Head of caudate nucleus (tissue), 42 donors: ENCODE measurements at regions not wholly inside any gene's neighbourhood (a gene's known extent, or its start where the extent isn't known, plus 50 kb on each side); places are given as distances from the start of the nearest gene placed in this dataset.

Experiments
- DNase-seq, 42 donors: peaks; one replicate each; pipeline versions ENCODE4 v3.0.0 to v3.0.0-alpha.2; 2020 to 2021; ENCODE audit warnings: mixed read lengths in 7 of 42
- intact Hi-C: fragments of 100-400 bp; cut with DNase I; formaldehyde crosslinking; loops from one replicate; pipeline ENCODE4 v1.15.0; 2022

DNA sequence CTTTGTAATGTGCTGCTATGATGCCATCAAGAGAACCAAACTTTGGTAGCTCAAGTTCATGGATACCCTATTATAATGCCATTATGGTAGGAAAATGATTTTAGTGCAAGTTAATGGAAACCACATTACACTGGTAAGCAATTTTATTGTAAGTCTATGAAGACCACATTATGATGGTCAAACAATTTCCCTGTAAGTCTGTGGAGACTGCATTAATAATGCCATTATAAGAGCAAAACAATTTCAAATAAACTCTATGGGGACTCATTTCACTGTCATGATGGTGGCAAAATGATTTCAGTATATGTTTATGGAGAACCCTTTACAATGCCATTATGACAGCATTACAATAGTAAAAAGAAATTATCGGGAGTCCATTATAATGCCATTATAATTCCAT is 602.0 kb upstream of the MEF2C start:
- DNase-seq: no peak

DNA sequence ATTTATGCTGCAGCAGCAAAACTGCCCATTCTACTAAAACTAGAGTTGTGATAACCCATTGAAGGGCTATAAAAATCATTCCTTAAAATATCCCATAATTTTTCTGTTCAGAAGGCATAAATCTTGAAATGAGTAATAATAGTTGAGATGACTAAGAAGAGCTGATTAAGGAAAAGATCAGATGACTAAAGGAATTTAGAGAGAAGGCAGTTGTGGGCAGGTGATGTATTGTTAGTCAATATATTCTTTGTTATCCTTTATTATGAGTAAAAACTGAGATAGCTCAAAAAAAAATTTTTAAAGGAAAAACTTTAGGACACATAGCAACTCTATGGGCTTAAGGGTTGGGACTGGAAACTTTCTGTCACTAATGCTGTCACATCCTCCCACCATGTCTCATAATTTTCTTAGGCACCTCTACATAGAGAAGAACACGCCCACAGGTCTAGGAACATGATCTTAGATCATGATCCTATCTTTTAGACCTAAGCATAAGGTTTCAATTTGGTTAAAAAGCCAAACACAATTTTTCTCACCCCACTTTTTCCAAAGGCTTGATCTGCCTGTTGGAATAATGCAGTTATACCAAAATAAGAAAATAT is 597.5 kb upstream of the MEF2C start:
- intact Hi-C loops: no loop called here
- peak in 6 of 42 donors; percentile 5 to 55 (median 18) for DNase-seq

More for the DNA sequence above, 602.0 kb upstream of the MEF2C start:
- intact Hi-C loops: no loop called here

DNA sequence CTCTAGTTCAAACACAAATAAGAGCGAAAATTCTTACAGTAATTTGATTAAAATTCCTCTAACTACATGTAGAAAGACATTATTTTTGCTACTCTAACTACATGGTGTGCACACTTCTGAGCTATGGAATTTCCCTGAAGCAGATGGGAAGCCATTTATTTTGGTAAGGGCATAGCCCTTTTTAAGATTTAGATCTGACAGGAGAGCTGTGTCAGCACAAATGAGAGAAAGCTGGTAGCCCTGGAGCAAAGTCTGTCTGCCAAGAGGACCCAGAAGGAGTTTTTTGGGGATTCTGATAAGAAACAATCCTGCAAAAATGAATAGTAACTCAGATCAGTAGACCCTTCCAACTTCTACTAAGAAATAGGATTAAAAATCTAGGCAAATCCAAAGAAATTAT is 595.9 kb upstream of the MEF2C start:
- DNase-seq: no peak
- intact Hi-C loops: no loop called here

DNA sequence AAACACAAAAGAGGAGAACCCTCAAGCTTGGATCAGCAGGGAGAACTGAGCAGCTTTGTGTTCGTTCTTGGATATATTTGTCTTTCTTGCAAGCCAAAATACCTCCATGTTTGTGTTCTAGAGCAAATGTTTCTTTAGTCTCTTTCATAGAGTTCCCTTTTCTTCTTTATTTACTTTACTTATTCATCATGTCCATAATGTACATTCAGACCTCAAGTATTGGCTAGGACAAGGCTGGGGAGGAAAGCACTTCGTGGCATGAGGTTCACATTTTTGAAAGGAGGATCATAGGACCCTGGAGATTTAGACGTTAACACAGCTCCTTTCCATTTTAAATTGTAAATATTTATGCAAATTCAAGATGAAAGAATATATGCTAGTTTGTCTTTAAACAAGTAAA is 590.2 kb upstream of the MEF2C start:
- intact Hi-C loops: no loop called here
- DNase-seq: no peak

DNA sequence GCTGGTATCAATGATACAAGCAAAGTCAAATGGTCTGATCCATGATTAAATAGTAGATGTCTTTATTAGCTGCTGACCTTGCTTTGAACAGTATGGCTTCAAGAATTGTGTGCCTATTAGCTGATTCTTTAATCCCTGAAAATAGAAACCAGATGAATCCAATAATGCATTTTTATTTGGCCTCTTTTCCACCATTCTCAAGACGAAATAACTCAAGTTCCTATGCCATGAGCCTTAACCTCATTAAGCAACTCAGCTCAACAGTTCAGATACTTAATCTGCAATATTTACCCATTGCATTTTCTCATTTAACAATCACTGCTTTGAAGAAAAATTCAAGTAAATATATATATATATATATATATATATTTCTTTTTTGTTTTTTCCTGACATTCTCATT is 588.6 kb upstream of the MEF2C start:
- DNase-seq: no peak
- intact Hi-C loops: no loop called here

DNA sequence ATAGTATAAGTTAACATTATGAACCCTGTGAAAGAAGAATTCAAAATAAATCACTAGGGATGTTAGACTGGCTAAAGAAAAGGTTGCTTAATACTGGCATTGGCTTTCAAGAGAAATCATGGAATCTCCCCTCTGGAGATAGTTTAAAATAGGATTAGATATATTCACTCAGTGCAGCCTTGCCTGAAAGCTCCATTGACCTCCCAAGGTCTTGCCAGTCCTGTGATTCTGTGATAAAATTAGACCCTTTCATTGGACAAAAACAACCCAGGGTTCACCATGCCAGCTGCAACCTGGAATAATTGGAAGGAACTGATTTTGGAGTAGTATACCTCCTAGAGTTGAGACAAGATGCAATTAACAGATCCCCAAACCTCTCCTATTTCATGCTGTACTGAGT is 588.1 kb upstream of the MEF2C start:
- intact Hi-C loops: no loop called here

DNA sequence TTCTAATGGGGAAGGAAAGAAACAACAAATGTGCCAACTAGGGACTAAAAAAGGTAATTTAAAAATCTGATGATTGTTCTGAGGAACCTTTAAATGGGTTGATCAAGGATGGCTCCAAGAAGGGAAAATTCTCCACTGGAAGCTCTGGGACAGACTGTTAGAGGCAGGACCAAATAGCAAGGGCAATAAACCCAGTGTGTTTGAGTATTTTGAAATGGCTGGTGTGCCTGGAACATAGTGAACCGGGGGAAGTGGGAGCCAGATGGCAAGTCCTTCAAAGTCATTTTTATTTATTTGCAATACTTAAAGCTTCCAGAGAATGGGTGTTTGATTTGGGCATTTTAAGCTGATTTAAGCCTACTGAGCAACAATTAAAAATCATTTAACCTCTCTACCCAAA is 587.7 kb upstream of the MEF2C start:
- intact Hi-C loops: no loop called here
- no peak for DNase-seq

More for the DNA sequence above, 588.1 kb upstream of the MEF2C start:
- no peak for DNase-seq

DNA sequence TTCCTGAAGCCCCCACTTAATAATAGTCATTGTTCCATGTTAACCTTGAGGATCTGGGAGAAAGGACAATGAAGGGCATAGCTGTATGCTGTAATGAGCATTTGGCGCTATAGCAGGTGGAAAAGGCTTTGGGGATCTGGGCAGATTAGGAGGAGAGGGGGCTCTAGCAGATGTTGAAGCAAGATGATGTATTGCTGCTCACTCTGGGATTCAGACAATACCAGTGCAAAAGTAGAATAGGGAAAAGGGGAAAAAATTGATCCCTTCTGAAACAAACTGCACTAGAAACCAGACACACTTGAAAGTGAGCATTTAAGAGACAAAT is 575.3 kb upstream of the MEF2C start:
- intact Hi-C loops: no loop called here
- DNase-seq: no peak

DNA sequence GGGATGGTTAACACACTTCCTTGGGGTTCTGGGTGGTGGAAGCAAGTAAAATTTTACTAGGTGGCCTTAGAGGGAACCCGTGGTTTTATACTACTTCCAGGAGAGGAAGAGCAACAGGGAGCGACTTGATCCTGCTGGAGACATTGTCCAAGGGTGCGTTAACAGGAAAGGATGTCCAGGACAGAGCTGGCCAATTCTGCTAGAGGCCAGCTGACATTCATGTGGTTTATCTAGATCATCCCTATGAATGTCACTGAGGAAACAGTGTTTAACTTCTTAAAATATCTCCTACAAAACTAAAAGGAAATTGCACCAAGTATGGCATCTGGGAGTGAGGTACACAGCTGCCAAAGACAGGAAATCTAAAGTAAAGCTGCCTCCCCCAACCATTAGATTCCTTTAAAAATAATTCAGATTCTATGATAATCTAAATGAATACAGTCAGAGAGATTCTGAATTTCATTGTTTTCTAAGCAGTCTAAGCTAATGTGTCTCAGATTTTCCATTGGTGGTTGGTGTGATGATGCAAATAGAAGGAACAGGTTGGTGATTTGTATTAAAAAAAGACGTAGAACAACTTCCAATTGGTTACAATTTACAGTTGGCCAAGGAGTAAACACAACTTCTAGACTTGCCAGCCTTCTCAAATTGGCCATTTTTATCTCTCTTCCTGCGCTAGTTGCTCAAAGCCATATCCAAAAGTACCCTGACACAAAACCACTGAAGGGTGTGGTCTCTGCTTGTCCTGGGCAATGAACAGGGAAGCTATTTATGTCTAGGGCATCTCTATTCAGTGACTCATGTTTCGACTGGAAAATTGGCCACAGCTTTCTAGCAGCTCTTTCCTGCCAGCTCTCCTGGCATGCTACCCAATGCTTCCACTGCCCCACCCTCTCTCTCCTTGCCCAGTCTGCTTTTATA is 574.7 kb upstream of the MEF2C start:
- intact Hi-C loops: no loop called here
- DNase-seq: peak in 12 of 42 donors; percentile 6 to 71 (median 16)

DNA sequence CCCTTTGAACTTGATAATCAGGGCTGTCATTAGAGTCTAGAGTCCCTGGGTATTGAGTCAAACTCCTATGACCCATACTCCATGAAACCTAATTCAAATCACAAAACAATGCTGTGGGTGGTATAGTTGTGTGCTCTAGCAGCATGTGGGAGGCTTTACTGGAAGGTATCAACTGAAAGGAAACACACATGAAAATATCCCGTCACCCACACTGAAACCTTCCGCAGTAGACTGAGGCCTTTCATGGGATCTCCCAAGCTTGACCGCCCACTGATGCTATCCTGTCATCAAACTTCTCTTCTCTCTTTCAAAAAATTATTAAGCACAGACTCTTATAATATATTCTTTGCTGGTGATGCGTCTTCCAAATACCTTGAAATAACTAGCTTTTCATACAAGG is 569.1 kb upstream of the MEF2C start:
- no peak for DNase-seq
- intact Hi-C loops: no loop called here

DNA sequence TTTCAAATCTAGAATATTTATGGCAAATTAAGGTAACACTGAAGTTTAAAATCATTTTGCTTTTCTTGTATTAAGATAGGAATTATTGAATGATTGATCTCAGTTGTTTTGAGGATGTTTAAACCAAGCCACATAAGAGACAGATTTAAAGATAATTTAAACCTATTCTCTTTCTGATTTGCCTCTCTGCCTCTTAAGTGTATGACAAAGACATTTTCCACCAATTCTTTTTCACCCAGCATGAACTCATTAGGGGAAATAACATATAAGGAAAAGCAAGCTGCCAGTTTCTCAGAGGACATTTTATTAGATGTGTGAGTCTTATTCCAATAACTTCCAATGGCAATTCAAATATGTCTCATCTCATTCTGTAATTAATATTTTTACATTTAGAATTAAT is 568.3 kb upstream of the MEF2C start:
- intact Hi-C loops: no loop called here
- DNase-seq: no peak

DNA sequence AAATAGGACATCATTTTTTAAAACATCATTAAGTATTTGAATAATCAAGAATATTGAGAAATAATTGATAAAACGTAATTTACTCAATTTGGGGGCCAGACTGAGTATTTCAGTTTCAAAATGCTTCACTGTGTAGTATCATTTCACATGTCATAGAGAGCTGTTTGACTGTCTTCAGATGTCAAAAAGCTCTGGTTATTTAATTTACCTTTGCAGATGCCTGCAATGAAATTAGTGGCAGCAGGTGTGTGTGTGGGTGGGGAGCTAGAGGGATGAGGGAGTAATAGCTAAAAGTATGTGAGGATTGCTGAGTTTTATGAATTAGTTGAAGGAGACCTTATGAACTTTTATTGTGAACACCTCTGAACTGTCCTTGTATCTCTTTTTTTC is 567.2 kb upstream of the MEF2C start:
- peak in 14 of 42 donors; percentile 8 to 59 (median 22) for DNase-seq
- intact Hi-C loops: no loop called here

DNA sequence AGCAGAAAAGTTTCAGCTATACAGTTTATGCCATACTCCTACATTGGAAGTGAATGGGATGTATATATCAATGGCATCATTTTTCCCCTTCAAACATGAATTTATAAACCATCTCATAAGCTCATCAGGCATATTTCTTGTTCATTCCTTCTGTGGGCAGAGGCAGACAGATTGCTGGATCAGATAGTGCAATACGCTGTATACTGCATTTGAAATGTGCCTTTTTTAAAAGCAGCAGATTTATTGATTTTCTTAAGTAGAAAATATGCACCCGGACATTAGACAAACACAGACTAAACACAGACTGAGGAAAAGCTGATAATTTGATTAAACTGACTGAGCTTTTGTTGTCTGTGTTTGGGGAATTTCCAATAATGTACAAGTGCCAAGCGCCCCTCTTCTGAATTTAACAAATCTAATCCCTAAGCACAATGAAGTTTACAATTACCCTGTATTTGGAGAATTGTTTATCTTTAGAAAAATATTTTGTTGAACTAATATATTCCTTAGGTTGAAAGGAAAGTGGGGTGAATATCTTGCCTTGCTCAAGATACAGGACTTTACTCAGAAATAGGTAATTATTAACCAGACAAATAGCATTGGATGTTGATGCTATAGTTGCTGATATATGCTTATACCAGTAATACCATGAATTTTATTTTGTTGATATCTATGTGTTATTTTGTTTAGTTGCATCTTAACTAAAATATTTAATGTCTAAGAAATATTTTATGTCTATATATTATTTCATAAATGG is 566.6 kb upstream of the MEF2C start:
- intact Hi-C loops: no loop called here
- no peak for DNase-seq

DNA sequence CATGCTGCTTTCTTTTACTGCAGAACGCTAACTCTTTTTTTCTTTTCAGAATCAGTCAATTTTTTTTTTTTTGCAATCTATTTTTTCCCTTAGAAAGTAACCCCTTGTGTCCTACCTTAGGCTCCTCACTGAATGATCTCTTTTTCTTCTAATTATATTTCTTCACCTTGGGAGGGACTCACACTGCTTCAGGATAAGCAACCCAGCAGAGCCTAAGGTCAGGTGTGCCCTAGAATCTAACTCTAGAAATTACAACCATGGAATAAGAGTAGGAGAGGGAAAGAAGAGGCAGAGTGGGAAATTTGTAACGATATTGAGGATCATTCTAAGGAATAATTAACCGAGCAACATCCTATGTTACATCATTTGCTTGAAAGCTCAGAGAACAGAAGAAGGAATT is 564.0 kb upstream of the MEF2C start:
- intact Hi-C loops: no loop called here
- DNase-seq: no peak

DNA sequence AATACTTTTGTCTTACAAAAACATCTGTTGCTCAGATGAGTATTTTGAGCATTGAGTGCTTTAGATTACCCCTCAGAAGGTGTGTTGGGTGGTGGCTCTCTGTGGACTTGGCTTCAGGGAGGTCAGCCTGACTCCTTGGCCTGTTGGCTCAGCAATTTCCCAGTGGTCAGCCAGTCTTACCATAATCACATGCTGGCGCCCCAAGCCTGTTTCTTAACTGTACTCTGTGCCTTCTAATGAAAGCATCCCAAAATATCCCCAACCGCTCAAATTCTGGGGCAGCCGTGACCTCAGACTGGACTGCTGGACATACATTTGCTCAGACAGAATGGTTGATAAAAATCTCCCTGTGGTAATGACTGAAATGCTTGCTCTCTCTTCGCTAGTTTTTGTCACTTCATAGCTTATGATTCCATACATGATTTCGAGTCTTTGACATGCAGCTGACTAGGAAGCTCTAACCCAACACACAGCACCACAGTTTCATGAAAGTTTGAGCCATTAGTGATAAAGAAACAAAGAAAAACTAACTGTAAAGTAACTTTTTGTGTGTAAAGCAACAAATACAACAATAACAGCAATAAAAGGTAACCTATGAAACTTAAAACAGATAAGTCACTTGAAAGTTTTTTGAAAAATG is 562.2 kb upstream of the MEF2C start:
- peak in 33 of 42 donors; percentile 6 to 63 (median 32) for DNase-seq

DNA sequence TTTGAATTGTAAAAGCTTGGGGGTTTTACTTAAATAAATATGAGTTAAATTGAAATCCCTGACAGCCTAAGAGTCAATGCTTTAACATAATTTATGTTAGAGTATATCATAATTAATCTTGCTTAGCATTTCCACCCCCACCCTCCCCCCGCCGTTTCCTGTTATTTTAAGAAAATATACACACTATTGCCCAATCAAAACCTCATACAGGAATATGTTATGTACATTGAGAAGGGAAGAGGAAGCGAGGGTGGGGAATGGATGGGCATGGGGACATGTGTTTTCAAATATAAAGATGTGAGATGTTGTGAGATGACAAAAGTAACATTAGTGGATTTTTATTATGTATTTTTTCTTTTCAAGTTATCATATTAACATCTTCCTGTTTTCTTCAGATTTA is 561.1 kb upstream of the MEF2C start:
- no peak for DNase-seq
- intact Hi-C loops: no loop called here

More for the DNA sequence above, 562.2 kb upstream of the MEF2C start:
- intact Hi-C loops: no loop called here

DNA sequence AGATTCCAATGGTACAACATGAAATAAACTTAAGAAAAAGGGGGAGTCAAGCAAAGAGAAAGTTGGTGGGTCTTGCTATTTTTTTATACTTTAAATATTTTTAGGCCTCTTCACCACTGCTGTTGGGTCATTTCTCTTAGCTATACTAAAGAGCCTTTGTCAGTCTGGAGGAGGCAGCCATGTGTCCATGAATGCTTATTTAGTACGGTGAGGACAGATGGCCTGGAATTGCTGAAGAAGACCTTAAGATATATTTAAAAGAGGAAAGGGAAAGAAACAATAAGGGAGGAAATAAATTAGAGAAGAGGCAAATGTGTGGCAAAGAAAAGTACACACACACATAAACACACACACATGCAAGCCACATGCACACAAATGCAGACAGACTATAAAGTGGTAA is 560.5 kb upstream of the MEF2C start:
- DNase-seq: no peak
- intact Hi-C loops: no loop called here

DNA sequence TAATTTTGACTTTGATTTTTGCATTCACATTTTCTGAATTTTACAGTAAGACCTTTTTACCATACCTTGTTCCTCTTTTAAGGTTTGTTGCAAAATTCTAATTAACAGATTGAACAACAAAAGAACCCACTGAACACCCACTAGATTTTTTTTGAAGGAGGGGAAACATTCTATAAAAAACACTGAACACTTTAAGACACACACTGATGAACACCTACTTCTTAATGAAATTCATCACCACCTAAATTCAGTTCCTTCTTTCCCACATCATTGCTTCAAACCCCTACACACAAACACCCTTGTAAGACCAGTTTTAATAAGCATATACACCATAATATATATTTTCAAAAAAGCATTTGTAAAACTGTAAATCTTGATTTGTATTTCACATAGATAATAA is 559.0 kb upstream of the MEF2C start:
- intact Hi-C loops: no loop called here
- DNase-seq: no peak

DNA sequence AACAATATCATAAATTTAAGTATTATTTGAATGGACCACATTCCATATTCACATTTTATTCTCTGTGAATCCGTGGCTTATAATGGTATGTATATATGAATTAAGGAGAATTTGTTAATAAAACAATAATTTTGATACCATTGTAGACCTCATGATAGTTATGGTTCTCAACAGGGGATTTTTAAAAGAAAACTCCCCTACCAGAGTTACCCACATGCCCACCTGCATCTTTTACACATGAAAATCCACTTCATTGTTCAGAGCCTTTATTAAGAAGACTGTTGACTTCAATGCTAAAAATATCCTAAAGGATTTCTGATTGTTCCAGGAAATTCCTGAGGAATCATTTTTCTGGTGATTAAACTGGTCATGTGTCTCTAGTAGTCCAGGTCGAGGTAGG is 557.7 kb upstream of the MEF2C start:
- intact Hi-C loops: no loop called here
- no peak for DNase-seq
